GM21717 (cell line): ENCODE measurements at regions not wholly inside any gene's neighbourhood (a gene's known extent, or its start where the extent isn't known, plus 50 kb on each side); places are given as distances from the start of the nearest gene placed in this dataset.

Source experiments
- ATAC-seq: cut with Tn5 transposase; IDR thresholded peaks from one replicate; pipeline ENCODE4 v1.9.1; 2021; ENCODE audit warnings: mild to moderate bottlenecking, moderate library complexity; ENCODE audit not compliant: unreplicated experiment

DNA sequence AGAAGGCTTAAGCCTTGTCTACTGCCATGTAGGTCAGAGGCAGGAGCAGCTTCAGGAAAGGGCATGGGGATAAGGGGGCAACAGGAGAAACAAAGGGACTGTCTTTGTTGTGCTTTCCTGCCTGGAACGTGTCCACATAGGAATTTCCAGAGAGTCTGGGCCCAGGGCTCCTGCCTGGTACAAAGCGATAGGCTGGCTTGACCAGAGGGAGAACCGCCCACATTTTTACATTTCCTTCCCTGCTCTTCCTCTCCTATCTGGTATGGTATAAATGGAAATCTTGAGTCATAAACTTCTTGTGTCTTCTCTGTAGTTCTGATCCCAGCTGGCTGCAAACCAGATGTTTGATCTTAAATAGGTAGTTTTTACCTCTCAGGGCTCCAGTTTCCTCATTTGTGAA, 414.8 kb downstream of the HRH4 start:
- ATAC-seq = no peak

DNA sequence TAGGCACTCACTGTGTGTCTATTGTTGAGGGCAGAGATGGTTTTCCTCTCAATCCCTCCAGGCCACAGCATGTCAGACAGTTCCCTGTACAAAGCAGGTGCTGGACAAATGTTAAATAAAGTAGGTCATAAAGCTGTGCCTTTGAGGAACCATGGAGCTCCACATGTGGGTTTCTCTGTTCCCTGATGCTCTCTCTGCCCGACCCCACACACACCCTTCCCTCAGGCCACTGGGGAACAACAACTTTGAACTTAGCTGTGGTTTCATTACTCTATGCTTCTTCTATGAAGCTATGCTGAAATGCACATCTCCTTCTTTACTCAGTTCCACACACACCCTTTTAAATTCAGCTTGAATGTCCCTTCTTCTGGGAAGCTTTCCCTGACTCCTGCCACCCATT, 415.3 kb downstream of the HRH4 start:
- ATAC-seq = no peak

DNA sequence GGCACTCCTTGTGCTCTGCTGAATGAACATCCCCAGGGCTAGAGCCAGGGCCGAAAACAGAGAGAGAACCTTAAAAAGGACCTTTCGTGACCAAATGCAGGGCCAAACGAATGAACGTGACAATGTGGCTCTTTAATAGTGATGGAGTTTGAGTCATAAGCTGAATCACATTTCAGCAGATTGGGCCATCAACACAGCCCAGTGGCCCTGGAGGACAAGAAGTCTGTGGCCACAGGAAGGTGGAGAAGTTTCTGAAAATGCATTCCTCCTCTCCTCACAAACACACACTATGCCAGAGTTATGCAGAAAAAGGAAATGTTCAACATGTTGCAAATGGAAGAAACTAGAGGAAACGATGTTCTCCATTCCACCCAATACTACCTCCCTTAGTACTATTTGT, 415.8 kb downstream of the HRH4 start:
- ATAC-seq = no peak

DNA sequence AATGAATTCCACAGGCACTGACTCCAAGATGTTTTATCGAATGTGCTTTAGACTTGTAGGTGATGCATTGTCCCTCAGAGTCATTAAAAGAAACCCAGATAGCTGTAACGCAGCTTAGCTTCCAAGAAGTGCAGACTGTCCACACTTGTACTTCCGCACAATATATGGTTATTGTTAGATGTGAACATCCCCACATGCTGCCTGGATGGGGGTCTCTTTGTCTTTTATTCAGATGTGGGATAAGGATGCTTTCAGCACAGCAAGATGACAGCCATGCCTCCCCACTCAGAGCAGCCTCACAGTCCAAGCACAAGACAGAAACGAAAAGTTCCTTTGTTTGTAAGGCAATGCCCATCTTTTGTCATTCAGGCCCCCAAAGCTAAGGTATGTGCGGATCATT, 416.6 kb downstream of the HRH4 start:
- no peak for ATAC-seq

DNA sequence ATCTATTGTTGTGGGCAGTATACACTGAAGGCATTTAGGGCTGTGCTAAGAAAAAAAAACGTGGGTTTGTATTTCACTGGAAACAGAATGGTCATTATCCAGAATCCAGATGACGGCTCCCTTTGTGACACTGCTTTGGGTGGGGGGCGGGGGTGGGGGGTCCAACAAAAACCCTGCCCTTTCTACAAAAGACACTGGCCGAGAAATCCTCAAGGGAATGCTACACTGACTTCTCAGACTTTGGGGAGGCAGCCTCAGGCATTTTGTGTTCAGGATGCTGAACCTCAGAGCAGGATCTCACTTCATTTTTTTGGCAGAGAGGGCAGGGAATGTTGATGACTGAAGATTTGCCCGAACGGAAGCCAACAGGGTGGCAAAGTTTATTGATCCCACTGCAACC, 417.1 kb downstream of the HRH4 start:
- no peak for ATAC-seq

DNA sequence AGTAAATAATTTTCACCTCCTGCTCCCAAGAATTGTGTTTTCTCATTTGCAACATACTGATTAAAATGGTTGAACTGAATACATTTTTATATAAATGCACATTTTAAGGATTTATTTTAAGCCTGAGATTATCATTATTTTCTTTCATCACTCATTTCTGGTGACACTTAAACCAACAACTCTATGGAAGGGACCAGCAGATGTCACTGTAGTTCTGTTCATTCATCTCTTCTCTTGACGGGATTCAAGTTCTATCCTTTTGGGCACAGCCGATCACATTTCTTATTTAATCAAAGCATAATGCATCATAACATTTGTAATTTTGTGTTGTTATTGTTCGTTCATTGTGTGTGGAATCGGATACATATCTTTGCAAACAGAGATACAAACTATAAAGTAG, 417.9 kb downstream of the HRH4 start:
- no peak for ATAC-seq

DNA sequence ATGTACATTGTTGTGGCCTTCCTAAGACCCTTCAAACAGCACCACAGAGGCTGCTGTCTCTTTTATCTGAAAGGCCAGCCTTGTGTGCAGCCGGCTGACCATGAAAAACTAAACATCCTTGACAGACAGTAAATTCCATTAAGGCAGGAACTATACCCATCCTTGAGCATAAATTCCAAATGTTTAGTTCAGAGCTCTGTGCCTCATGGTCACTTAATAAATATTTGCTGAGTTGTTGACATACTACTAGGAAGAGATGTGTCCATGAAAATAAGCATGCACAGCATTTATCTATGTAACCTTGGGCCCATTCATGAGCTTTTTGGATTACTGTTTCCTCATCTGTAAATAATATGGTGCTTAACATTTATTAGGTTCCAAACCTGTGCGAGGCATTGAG, 424.8 kb downstream of the HRH4 start:
- ATAC-seq = no peak

DNA sequence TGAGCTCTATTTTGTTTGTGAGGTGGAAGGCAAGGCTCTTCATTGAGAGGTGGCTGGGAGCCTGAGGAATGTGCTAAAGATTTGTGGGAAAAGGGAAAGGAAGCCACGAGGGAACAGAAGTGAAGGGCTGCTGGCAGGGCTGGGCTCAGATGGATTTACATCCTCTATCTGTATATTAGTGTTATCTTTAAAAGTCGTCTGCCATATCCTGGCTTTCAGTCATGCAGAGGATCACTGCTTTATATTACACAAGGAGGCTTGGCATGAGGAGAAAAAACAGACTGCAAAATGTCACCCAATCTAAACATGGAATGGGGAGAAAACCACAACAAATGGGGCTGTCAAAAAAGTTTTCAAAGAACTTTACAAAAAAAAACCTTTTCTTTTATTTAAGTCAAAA, 434.4 kb downstream of the HRH4 start:
- ATAC-seq = no peak

DNA sequence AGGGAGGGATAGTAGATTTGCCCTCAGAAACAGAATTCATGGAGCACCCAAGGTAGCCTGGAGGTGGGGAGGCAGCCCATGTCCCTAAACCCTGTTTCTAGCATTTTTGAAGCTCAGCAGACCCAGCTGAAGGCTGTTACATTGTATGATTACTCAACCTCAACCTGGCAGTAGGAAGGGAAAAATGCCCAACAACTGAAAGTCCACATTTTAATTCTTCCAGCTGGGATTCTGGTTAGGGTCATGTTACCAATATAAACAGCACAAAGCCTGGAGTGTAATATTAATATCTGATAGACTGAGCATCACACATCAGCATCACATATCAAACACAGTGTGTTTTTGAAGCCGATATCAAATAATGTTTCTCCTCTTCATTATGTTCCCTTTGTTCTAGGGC, 437.0 kb downstream of the HRH4 start:
- no peak for ATAC-seq

DNA sequence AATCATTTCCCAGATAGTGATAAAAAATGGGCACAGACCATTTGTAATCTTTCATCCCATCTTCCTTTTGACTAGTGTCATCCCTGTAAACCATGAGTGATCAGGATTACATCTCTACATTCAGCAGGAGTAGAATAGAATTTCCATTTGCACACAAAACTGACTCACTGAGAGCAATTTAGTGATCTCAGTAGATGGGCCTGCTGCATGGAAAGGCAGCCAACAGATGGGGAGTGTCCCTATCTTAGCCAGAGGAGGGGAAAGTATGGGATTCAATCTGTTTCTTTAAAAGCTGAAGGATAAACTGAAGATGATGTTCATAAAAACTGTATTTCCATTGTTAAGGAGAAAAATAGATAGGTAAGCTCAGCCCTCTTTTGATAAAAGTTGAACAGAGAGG, 441.7 kb downstream of the ZNF521 start:
- no peak for ATAC-seq

DNA sequence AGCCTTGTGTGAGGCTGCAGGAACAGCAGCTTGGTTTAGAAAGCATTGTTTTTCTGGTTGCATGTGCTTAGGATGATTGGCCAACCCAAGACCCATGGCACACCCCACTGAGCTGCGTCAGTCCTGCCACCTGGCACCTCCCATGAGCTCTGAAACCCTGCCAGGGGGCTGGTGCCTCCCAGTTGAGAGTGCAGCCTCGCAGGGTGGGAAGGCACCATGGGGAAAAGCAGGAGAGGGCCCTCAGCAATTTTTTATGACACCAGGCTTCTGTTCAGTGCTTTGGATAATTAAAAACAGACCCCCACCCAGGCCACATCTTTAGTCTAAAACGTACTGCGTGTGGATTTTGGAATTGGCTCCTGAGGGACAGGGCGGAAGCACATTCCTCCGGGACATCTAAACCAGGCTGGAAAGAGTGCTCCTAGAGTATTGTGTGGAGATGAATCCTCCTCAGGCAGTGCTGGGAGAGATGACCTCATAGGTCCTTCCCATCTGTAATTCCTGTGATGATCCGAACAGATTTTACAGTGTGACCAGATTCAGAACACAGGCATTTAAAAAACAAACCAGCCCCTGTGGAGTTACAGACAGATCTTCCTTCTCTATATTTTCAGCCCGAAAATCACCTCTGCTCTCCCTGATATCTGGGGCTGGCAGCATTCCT, 438.3 kb downstream of the ZNF521 start:
- no peak for ATAC-seq

DNA sequence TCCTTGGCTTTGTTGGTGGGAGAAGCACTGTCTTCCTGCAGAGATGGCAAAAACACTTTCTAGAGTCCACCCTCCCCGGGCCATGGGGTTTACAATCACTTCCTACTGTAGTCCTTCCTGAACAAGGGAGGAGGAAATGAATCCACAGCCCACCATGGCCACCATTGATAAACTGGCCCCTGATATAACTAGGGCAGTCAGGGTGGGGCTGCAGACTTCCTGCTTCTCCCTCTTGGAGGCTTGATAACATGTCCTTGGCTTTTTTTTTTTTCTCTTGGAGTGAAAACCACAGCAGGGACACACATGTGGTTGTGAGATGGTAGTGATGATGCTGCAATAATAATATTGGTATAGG, 437.8 kb downstream of the ZNF521 start:
- ATAC-seq = no peak

DNA sequence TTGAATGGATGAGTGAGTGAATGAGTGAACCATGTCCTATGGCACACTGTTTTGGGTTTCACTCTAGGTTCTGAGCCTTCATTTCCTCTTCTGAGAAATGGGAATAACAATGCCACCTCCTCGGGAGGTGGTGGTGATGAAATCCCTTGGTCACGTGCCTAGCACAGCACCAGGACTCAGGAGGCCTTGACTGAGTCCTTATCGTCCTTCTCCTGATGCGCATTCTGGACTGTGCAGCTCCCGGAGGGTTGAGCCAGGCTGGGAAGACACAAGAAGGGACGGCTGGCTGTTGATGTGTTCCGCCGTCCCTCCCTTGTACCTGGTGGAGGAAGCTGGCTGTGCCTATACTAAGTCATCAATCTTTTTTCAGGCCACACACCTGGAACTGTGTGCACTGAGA, 437.3 kb downstream of the ZNF521 start:
- no peak for ATAC-seq

DNA sequence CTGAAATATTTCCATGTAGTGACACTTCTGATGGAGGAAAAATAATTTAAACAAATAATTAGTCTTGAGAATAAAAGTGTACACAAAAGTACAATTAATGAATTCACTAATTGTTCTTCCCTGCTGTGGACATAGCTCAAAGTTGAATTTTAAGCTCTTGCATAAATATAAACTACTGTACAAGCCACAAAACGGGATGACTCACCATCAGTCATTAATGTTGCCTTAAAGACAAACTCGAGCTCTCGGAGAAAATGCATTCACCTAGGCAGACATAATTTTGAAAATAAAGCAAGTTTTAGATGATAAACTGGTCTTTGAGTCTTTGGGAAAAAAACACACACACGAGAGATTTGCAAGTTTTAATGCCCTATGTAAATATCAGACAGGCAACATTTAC, 436.4 kb downstream of the ZNF521 start:
- no peak for ATAC-seq

DNA sequence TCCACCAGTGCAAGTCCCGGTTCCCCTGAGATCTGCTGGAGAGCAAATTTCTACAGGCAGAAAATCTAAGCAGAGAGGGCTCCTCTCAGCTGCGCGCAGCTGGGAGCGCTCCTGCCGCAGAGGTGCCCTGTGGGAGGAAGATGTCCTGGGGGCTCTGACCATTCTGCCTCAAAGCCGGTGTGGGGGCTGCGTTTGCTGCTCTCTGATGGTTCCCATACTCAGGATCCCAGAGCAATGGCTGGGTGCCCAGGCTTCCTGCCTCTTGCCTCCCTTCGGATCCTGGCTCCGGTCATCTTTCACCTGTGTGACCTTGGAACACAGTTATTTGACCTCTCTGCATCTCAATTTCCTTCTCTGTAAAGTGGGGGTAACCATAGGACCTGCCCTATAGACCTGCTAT, 434.2 kb downstream of the ZNF521 start:
- ATAC-seq = no peak

DNA sequence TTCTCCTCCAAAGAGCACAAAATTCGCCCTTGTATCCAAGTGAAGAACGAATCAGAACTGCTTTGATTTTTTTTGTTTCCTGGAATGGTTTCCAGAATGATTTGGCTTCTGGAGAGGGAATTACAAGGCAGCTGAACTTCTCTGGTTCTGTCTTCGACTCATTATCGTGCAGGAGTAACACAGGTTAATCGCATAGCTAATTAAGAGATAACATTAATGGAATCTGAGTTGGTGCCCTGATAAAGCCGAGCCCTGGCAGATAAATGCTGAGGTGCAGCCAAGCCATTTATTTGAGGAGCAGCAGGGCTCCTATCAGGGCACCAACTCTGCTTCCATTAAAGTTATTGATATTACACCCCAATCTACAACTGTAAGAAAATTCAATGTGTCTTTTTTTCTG, 433.7 kb downstream of the ZNF521 start:
- ATAC-seq = no peak

DNA sequence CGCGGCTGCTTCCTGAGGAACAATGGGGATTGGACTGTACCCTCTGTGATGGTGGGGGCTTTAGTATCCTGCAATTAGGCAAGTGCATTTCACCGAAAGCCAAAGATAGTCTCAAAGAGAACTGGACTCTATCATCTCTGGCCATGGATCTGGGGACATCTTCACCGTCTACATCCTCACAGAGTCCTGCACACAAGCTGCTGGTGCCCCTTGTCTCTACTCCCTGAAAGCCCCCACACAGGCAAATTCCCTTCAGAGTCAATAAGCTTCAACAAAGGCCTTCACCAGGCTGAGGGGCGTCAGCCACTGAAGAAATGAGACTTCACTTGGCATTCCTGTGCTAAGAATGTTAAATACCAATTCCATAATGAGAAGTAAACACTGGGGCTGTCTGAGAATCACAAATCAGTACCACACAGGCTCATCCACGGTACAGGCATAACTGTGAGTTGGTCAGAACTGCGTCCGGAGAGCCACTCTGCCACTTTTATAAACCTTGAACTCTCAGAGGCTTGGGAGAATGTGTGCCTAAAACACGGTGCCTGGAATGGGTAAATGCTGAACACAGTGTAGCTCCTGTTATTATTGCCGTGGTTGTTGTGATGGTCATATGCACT, 432.7 kb downstream of the ZNF521 start:
- no peak for ATAC-seq

DNA sequence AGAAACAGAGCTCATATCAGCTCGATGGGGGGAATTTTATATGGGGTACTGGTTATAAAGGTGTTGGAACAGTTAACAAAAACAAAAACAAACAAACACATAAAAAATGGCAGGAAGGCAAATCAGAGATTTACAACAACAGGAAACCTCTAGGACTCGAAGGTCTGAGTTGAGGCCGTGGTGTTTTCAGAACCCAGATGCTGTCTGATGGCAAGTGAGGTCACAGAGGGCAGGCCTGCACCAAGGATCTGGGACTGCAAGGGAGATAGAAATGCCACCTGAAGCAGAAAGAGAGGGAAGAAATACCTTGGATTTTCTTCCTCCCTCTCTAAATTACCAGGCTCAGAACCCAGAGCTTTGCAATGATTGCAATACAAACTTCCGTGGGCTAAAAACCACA, 429.5 kb downstream of the ZNF521 start:
- peak; percentile 51 for ATAC-seq

DNA sequence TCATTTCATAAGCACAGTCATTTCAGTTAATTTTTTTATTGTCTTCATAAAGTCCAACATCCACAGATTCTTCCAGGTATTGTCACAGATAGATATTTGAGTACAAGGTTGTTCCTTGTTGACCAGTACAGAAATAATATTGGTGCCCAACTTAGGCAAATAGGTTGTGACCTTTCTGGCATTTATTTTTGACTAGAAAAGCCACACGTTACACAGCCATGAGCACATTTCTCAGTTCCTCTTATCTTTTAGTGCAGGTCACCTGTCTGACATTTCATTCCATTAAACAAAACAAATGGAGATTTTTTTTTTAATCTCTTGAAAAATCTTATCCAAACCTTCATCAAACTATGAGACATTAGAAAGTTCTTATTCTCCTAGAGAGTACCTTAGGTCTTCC, 428.8 kb downstream of the ZNF521 start:
- peak; percentile 81 for ATAC-seq

DNA sequence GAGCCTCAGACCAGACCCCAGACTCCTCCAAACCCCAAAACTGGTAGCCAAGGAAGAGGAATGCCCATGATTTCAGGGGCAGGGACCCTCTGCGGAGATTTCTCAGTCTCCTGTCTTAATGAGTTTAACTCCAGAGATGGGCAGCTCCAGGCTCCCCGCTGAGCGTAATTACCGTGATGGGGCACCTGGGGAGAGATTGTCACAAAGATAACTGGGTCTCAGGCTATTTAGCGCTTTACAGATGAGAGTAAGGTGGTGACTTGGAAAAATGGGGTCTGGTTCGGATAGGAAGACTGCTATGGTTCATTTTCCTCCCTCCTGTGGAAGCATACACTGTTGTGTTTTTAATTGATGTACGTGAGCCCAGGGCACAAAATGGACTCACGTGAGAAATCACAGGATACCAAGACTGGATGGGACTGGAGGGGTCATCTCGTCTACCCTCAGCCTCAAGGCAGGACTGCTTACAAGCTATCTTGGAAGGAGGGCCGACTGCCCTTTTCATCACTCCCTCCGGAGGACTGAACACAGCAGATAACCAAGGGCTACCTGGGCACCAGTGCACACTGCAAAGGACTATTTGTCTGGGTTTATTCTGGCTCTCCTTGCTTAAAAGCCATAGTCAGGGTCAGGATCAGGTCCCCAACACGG, 427.8 kb downstream of the ZNF521 start:
- ATAC-seq = no peak

DNA sequence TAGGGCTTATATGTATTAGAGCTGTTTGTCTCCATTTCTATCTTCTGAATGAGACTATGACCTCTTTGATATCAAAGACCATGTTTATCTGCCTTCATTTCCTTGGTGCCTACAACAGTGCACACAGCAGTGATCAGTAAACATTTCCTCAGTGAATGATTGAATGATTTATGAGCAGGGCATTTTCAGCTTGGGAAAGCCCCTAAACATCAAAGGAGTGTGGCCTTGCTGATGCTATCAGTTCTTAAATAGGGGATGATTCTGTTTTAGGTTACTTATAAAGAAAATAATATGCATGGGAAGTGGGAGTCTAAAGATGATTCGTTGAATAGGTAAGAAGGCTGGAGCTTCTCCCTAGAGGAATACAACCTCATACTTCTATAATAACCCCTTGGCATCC, 425.3 kb downstream of the ZNF521 start:
- ATAC-seq = no peak

DNA sequence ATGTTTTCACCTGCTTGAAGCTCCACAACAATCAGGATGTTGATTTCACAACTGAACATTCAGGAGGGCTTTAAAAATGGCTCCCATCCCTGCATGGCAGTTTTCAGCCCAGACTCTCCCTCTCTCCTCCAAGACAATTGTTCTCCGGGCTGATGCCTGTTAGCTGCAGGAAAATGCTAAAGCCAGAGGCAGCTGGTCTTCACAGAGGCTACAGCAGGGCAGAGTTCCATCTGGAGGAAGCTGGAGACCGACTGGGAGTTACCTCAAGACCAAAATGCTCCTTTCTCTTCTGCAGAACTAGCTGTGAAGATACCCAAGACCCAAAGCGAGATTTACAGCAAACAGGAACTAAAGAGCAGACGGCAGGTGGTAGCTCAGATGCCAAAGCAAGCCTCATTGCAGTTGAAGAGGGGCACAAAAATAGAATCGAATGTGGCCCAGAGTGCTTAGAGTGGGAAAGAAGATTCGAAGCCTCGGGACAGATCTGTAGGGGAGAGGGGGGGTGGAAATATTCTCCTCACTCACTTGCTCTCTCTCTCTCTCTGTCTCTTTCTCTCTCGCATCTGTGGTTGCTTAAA, 423.6 kb downstream of the ZNF521 start:
- ATAC-seq = no peak
